K562 (cell line): ENCODE measurements at regions not wholly inside any gene's neighbourhood (a gene's known extent, or its start where the extent isn't known, plus 50 kb on each side); places are given as distances from the start of the nearest gene placed in this dataset.

Source experiments
- ATAC-seq: fragments of 200-7000 bp; cut with Tn5 transposase; 3 replicates; pipeline ENCODE4 v1.9.1; 2020; ENCODE audit warnings: moderate library complexity
- BruUV-seq: library from RNA; stranded (reverse); fragments of 400-500 nt; replicated peaks from 2 replicates; lab custom pipeline; 2021; lab: Mats Ljungman, UMichigan
- CTCF ChIA-PET: fragments of 300-600 bp; formaldehyde crosslinking; extraction: SDS; loops from one replicate; lab custom pipeline; 2021; ENCODE audit warnings: low intra/inter-chr PET ratio; lab: Yijun Ruan, JAX
- POLR2A ChIA-PET: fragments of 300-600, 350-650 bp; sonication (Branson Sonifier 250); formaldehyde crosslinking; extraction: SDS; loops from one replicate; lab custom pipeline; 2021; ENCODE audit warnings: antibody characterized with exemption, inconsistent platforms; lab: Yijun Ruan, JAX
- DNase-seq, 4 experiments: peaks; one replicate each; pipeline versions ENCODE4 v3.0.0 to v3.0.0-alpha.2; 2011 to 2018; ENCODE audit warnings: low spot score in 3 of 4, mixed read lengths in 3 of 4; ENCODE audit errors: extremely low read depth in 1 of 4
- FAIRE-seq: peaks from 2 replicates; lab custom pipeline; 2011; peaks lifted over from hg19 to GRCh38; lab: Jason Lieb, UNC
- H2AFZ ChIP-seq: 2 replicates; pipeline ENCODE4 v1.6.0; 2011; ENCODE audit warnings: low read depth, low read length, control low read depth, inconsistent platforms
- H3K27ac ChIP-seq: fragments of 200-600 bp; 3 replicates; pipeline ENCODE4 v1.8.0; 2011; ENCODE audit warnings: low read depth, mild to moderate bottlenecking, control low read depth, inconsistent platforms, low read length, moderate library complexity, mixed read lengths; ENCODE audit errors: extremely low read depth
- H3K27me3 ChIP-seq, 2 experiments: fragments of 300-600 bp in 1 of 2; 2 replicates in 1 of 2; 3 replicates in 1 of 2; pipeline versions ENCODE4 v1.6.0 to v1.8.0; 2011; ENCODE audit warnings: inconsistent platforms in 2 of 2, low read length in 2 of 2, mild to moderate bottlenecking in 1 of 2, mixed read lengths in 1 of 2, moderate library complexity in 1 of 2; ENCODE audit not compliant: control insufficient read depth in 2 of 2, insufficient read depth in 2 of 2
- H3K36me3 ChIP-seq: fragments of 300-600 bp; 3 replicates; pipeline ENCODE4 v1.8.0; 2011; ENCODE audit warnings: mild to moderate bottlenecking, low read length, inconsistent platforms; ENCODE audit not compliant: control insufficient read depth, insufficient read depth
- H3K4me1 ChIP-seq, 2 experiments: fragments of 200-600 bp in 1 of 2; replicated peaks in 1 of 2; 2 replicates in 1 of 2; 3 replicates in 1 of 2; pipeline versions ENCODE4 v1.5.1 to v1.8.0; 2011; ENCODE audit warnings: inconsistent platforms in 2 of 2, low read length in 2 of 2, mild to moderate bottlenecking in 1 of 2, mixed read lengths in 1 of 2, moderate library complexity in 1 of 2; ENCODE audit not compliant: control insufficient read depth in 2 of 2, insufficient read depth in 2 of 2
- H3K4me2 ChIP-seq: 2 replicates; pipeline ENCODE4 v1.6.1; 2011; ENCODE audit warnings: low read length, control low read depth, inconsistent platforms, mixed read lengths; ENCODE audit not compliant: insufficient read depth
- H3K4me3 ChIP-seq: fragments of 200-600 bp; sonication (generic), shearing (Covaris generic); 2 replicates; pipeline ENCODE4 v1.5.1; 2016; ENCODE audit warnings: control low read depth, inconsistent platforms
- H3K79me2 ChIP-seq: fragments of 200-600 bp; 3 replicates; pipeline ENCODE4 v1.8.0; 2011; ENCODE audit warnings: low read length, inconsistent platforms; ENCODE audit not compliant: control insufficient read depth, insufficient read depth
- H3K9ac ChIP-seq, 2 experiments: 2 replicates each; pipeline versions ENCODE4 v1.6.0 to v1.6.1; 2011; ENCODE audit warnings: low read depth in 2 of 2, low read length in 2 of 2, control low read depth in 1 of 2, inconsistent platforms in 1 of 2, mild to moderate bottlenecking in 1 of 2, mixed read lengths in 1 of 2; ENCODE audit not compliant: insufficient read depth in 1 of 2
- H3K9me1 ChIP-seq: one replicate; pipeline ENCODE4 v1.6.0; 2011; ENCODE audit warnings: inconsistent platforms, mild to moderate bottlenecking, low read length, moderate library complexity; ENCODE audit not compliant: control insufficient read depth, insufficient read depth
- H3K9me3 ChIP-seq: replicated peaks from 2 replicates; pipeline ENCODE4 v1.5.1; 2011; ENCODE audit warnings: low read depth, low read length, inconsistent platforms; ENCODE audit not compliant: control insufficient read depth, insufficient read depth
- H4K20me1 ChIP-seq: replicated peaks from 2 replicates; pipeline ENCODE4 v1.6.1; 2011; ENCODE audit warnings: low read length, inconsistent platforms, mixed read lengths; ENCODE audit not compliant: control insufficient read depth, insufficient read depth
- ATF1 ChIP-seq, 2 experiments: fragments of 450-650 bp in 1 of 2; IDR thresholded peaks; 2 replicates each; pipeline ENCODE4 v1.6.1; 2016; ENCODE audit warnings: missing compliant biosample characterization in 1 of 2, missing genetic modification characterization in 1 of 2
- DIDO1 ChIP-seq: fragments of 450-650 bp; IDR thresholded peaks from 2 replicates; pipeline ENCODE4 v1.6.1; 2016; ENCODE audit warnings: low read depth, missing biosample characterization, missing genetic modification characterization
- EHMT2 ChIP-seq: fragments of 450-650 bp; IDR thresholded peaks from 2 replicates; pipeline ENCODE4 v1.6.1; 2018; ENCODE audit warnings: antibody characterized with exemption
- HDAC1 ChIP-seq, 2 experiments: fragments of 450-650 bp; IDR thresholded peaks; 2 replicates each; pipeline ENCODE4 v1.6.1; 2016 to 2017; ENCODE audit warnings: inconsistent platforms in 1 of 2, mild to moderate bottlenecking in 1 of 2, moderate library complexity in 1 of 2
- HLTF ChIP-seq: fragments of 450-650 bp; IDR thresholded peaks from 2 replicates; pipeline ENCODE4 v1.6.1; 2016
- KDM1A ChIP-seq, 2 experiments: fragments of 450-650 bp; IDR thresholded peaks; 2 replicates each; pipeline ENCODE4 v1.6.1; 2016; ENCODE audit warnings: mild to moderate bottlenecking in 2 of 2
- TSC22D4 ChIP-seq: fragments of 450-650 bp; IDR thresholded peaks from 2 replicates; pipeline ENCODE4 v1.6.1; 2016; ENCODE audit warnings: missing genetic modification characterization, missing biosample characterization, control low read depth
- ZBTB11 ChIP-seq, 3 experiments: fragments of 200-800 bp in 1 of 3; fragments of 250-450 bp in 1 of 3; fragments of 450-650 bp in 1 of 3; sonication (Bioruptor Pico) in 1 of 3; sonication (Bioruptor generic) in 1 of 3; formaldehyde crosslinking in 1 of 3; IDR thresholded peaks; 2 replicates each; pipeline versions ENCODE4 v1.6.1 to v1.8.0; 2016 to 2022; ENCODE audit warnings: mild to moderate bottlenecking in 2 of 3, missing genetic modification characterization in 2 of 3, missing compliant biosample characterization in 1 of 3, moderate library complexity in 1 of 3
- WGBS: fragments of 100-300 bp; shearing (Covaris generic); methylation state at CpG from one replicate; pipeline ENCODE4 v1.1.6; 2016; ENCODE audit warnings: low coverage, mixed read lengths; ENCODE audit not compliant: insufficient coverage; ENCODE audit errors: missing lambda C conversion rate; 5-methylcytosine and 5-hydroxymethylcytosine counted together
- in situ Hi-C: fragments of 300-500 bp; cut with MboI; formaldehyde crosslinking; loops from 4 replicates; pipeline ENCODE4 v1.15.0; 2018; ENCODE audit warnings: inconsistent platforms, mixed read lengths
- intact Hi-C: fragments of 100-400 bp; cut with micrococcal nuclease; formaldehyde crosslinking; loops from 2 replicates; pipeline ENCODE4 v1.14.2; 2022
- TF ChIP-seq, protein P1 (sequence below): fragments of 450-650 bp; IDR thresholded peaks from 2 replicates; pipeline ENCODE4 v1.6.1; 2016; ENCODE audit warnings: antibody characterized with exemption

GRCh38 chr22:49595465-49596078 is 232.1 kb downstream of the BRD1 start:
- H3K27ac ChIP-seq, result no peak overlapping the region
- H3K79me2 ChIP-seq, result peaks cover 83% of the 10 kb centered on the region
- no peaks in the 10 kb centered on the region for H3K9me1 ChIP-seq
- DNase-seq (no peak), FAIRE-seq (no peak), ATAC-seq (no peak)
- in situ Hi-C loops, result no loop called here
- CTCF ChIA-PET, result no interaction called here
- no peaks in the 10 kb centered on the region for H3K27me3 ChIP-seq
- H2AFZ ChIP-seq, result no peak overlapping the region
- H4K20me1 ChIP-seq, result peaks cover 32% of the 10 kb centered on the region
- 98% methylated on average over 4 of the region's 6 CpGs for WGBS
- H3K9ac ChIP-seq, result no peak overlapping the region
- peaks cover 56% of the 10 kb centered on the region for H3K36me3 ChIP-seq
- H3K4me3 ChIP-seq, result no peak overlapping the region
- TF ChIP-seq HLTF (0 out of 2 replicates have a peak, but pooled peaks have one; percentile 10), KDM1A (IDR thresholded peaks at IDR 0.05) (peak; percentile 56 to 58; a peak in 2 of 4 replicates), HDAC1 (IDR thresholded peaks at IDR 0.05) (peak in 1 of 2 experiments; percentile 51; a peak in 2 of 4 replicates), TSC22D4 (tag) (peak; percentile 4; the same call in 1 of the 2 replicates), ZBTB11 (CRISPR knock-in tag; IDR thresholded peaks at IDR 0.05) (no peak), EHMT2 (peak; percentile 74; the same call in 1 of the 2 replicates), DIDO1 (tag) (no peak), ATF1 (CRISPR knock-in tag; IDR thresholded peaks at IDR 0.05) (no peak), ATF1 (tag; IDR thresholded peaks at IDR 0.05) (peak; percentile 58)
- TF ChIP-seq, protein P1, sequence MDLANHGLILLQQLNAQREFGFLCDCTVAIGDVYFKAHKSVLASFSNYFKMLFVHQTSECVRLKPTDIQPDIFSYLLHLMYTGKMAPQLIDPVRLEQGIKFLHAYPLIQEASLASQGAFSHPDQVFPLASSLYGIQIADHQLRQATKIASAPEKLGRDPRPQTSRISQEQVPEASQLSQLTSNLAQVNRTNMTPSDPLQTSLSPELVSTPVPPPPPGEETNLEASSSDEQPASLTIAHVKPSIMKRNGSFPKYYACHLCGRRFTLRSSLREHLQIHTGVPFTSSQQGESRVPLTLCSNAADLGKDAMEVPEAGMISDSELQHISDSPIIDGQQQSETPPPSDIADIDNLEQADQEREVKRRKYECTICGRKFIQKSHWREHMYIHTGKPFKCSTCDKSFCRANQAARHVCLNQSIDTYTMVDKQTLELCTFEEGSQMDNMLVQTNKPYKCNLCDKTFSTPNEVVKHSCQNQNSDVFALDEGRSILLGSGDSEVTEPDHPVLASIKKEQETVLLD, result peak; percentile 45; the same call in 1 of the 2 replicates
- intact Hi-C loops, result no loop called here
- POLR2A ChIA-PET, result no interaction called here
- H3K4me2 ChIP-seq, result no peak overlapping the region
- no TSS peak for BruUV-seq
- peaks cover 0 to 14% of the 10 kb centered on the region in 2 experiments; a peak in 2 of 5 replicates for H3K4me1 ChIP-seq
- no peaks in the 10 kb centered on the region for H3K9me3 ChIP-seq
